HepG2 (cell line): ENCODE measurements at regions not wholly inside any gene's neighbourhood (a gene's known extent, or its start where the extent isn't known, plus 50 kb on each side); places are given as distances from the start of the nearest gene placed in this dataset.

Experiments used
- ARNTL ChIP-seq: sonication (generic); formaldehyde crosslinking; IDR thresholded peaks from 2 replicates; pipeline ENCODE4 v1.4.0; 2020; ENCODE audit warnings: mild to moderate bottlenecking, missing genetic modification reagents
- ETS1 ChIP-seq: sonication (generic); formaldehyde crosslinking; IDR thresholded peaks from 2 replicates; pipeline ENCODE4 v1.4.0; 2020; ENCODE audit warnings: missing genetic modification reagents
- FOXO1 ChIP-seq: sonication (generic); formaldehyde crosslinking; IDR thresholded peaks from 2 replicates; pipeline ENCODE4 v1.4.0; 2020; ENCODE audit warnings: missing genetic modification reagents
- FOXP1 ChIP-seq, 2 experiments: fragments of 450-650 bp in 1 of 2; IDR thresholded peaks; 2 replicates each; pipeline ENCODE4 v1.6.1; 2017 to 2018; ENCODE audit warnings: antibody characterized with exemption in 1 of 2
- FOXP4 ChIP-seq: sonication (generic); formaldehyde crosslinking; IDR thresholded peaks from 2 replicates; pipeline ENCODE4 v1.4.0; 2020; ENCODE audit warnings: missing genetic modification reagents
- NFYB ChIP-seq: sonication (generic); formaldehyde crosslinking; IDR thresholded peaks from 2 replicates; pipeline ENCODE4 v1.4.0; 2020; ENCODE audit warnings: missing genetic modification reagents
- PLRG1 ChIP-seq: fragments of 450-650 bp; conservative IDR thresholded peaks from 2 replicates; pipeline ENCODE4 v1.6.1; 2016
- RFXANK ChIP-seq: IDR thresholded peaks from 2 replicates; pipeline ENCODE4 v1.6.1; 2016
- SRY ChIP-seq: sonication (generic); formaldehyde crosslinking; IDR thresholded peaks from 2 replicates; pipeline ENCODE4 v1.8.0; 2022; ENCODE audit warnings: mild to moderate bottlenecking, missing genetic modification reagents
- ZBTB42 ChIP-seq: sonication (generic); formaldehyde crosslinking; IDR thresholded peaks from 2 replicates; pipeline ENCODE4 v1.5.0; 2020; ENCODE audit warnings: mild to moderate bottlenecking, missing genetic modification reagents
- ZBTB46 ChIP-seq: sonication (generic); formaldehyde crosslinking; IDR thresholded peaks from 2 replicates; pipeline ENCODE4 v1.4.0; 2020; ENCODE audit warnings: mild to moderate bottlenecking, missing genetic modification reagents, borderline replicate concordance
- ZFP41 ChIP-seq: sonication (generic); formaldehyde crosslinking; IDR thresholded peaks from 2 replicates; pipeline ENCODE4 v1.4.0; 2020; ENCODE audit warnings: mild to moderate bottlenecking, missing genetic modification reagents, borderline replicate concordance
- ZKSCAN5 ChIP-seq: sonication (generic); formaldehyde crosslinking; IDR thresholded peaks from 2 replicates; pipeline ENCODE4 v1.5.1; 2020; ENCODE audit warnings: mild to moderate bottlenecking, missing genetic modification reagents
- ZMAT3 ChIP-seq: sonication (generic); formaldehyde crosslinking; conservative IDR thresholded peaks from 2 replicates; pipeline ENCODE4 v1.7.0; 2021; ENCODE audit warnings: missing genetic modification reagents
- ZNF547 ChIP-seq: sonication (generic); formaldehyde crosslinking; IDR thresholded peaks from 2 replicates; pipeline ENCODE4 v1.5.1; 2020; ENCODE audit warnings: mild to moderate bottlenecking, missing genetic modification reagents
- ZNF557 ChIP-seq: sonication (generic); formaldehyde crosslinking; IDR thresholded peaks from 2 replicates; pipeline ENCODE4 v1.4.0; 2020; ENCODE audit warnings: missing genetic modification reagents
- ZNF7 ChIP-seq: IDR thresholded peaks from 2 replicates; pipeline ENCODE4 v1.6.1; 2016; ENCODE audit warnings: missing biosample characterization, missing genetic modification reagents
- ZNF746 ChIP-seq: sonication (generic); formaldehyde crosslinking; IDR thresholded peaks from 2 replicates; pipeline ENCODE4 v1.8.0; 2022; ENCODE audit warnings: mild to moderate bottlenecking, missing genetic modification reagents
- ZNF775 ChIP-seq: sonication (generic); formaldehyde crosslinking; IDR thresholded peaks from 2 replicates; pipeline ENCODE4 v1.4.0; 2020; ENCODE audit warnings: missing genetic modification reagents, mild to moderate bottlenecking, moderate library complexity, borderline replicate concordance
- ZNF780A ChIP-seq: sonication (generic); formaldehyde crosslinking; IDR thresholded peaks from 2 replicates; pipeline ENCODE4 v1.8.0; 2022; ENCODE audit warnings: mild to moderate bottlenecking, missing genetic modification reagents, moderate library complexity
- TF ChIP-seq, protein P1 (sequence below): sonication (generic); formaldehyde crosslinking; IDR thresholded peaks from 2 replicates; pipeline ENCODE4 v1.4.0; 2020; ENCODE audit warnings: mild to moderate bottlenecking, missing genetic modification reagents

- TF ChIP-seq FOXP4, result peak; percentile 98
- no peak; the same call in 1 of the 2 replicates for TF ChIP-seq ZNF746 (CRISPR knock-in tag)
- peak; percentile 75; the same call in 1 of the 2 replicates for TF ChIP-seq FOXP1 (IDR thresholded peaks at IDR 0.05)
- TF ChIP-seq FOXP1 (CRISPR knock-in tag; IDR thresholded peaks at IDR 0.05), result peak; percentile 96
- peak; percentile 75; the same call in 1 of the 2 replicates for TF ChIP-seq ARNTL (CRISPR knock-in tag)
- peak; percentile 83; the same call in 1 of the 2 replicates for TF ChIP-seq ZNF557 (CRISPR knock-in tag)
- no peak for TF ChIP-seq ZNF7
- no peak for TF ChIP-seq ZNF775 (CRISPR knock-in tag)
- no peak for TF ChIP-seq ZKSCAN5 (CRISPR knock-in tag)
- TF ChIP-seq FOXO1 (CRISPR knock-in tag), result peak; percentile 94
- TF ChIP-seq SRY (CRISPR knock-in tag), result no peak
- TF ChIP-seq ZMAT3 (CRISPR knock-in tag), result 0 out of 2 replicates have a peak, but pooled peaks have one; percentile 61
- TF ChIP-seq ETS1, result no peak
- no peak for TF ChIP-seq ZNF547 (CRISPR knock-in tag)
- TF ChIP-seq, protein P1, sequence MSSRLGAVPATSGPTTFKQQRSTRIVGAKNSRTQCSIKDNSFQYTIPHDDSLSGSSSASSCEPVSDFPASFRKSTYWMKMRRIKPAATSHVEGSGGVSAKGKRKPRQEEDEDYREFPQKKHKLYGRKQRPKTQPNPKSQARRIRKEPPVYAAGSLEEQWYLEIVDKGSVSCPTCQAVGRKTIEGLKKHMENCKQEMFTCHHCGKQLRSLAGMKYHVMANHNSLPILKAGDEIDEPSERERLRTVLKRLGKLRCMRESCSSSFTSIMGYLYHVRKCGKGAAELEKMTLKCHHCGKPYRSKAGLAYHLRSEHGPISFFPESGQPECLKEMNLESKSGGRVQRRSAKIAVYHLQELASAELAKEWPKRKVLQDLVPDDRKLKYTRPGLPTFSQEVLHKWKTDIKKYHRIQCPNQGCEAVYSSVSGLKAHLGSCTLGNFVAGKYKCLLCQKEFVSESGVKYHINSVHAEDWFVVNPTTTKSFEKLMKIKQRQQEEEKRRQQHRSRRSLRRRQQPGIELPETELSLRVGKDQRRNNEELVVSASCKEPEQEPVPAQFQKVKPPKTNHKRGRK (CRISPR knock-in tag), result no peak
- TF ChIP-seq ZBTB42, result no peak
- no peak for TF ChIP-seq RFXANK (CRISPR knock-in tag)
- TF ChIP-seq ZFP41 (CRISPR knock-in tag), result no peak
- no peak for TF ChIP-seq ZNF780A (CRISPR knock-in tag)
- TF ChIP-seq PLRG1, result no peak
- TF ChIP-seq NFYB (CRISPR knock-in tag), result no peak
- TF ChIP-seq ZBTB46 (CRISPR knock-in tag), result no peak
These were observed 84.2 kb upstream of the ARMC2 start (continued) for GRCh38 chr6:108763931-108764579.
